ENCODE measurements at regions not wholly inside any gene's neighbourhood (a gene's known extent, or its start where the extent isn't known, plus 50 kb on each side); places are given as distances from the start of the nearest gene placed in this dataset.

DNA sequence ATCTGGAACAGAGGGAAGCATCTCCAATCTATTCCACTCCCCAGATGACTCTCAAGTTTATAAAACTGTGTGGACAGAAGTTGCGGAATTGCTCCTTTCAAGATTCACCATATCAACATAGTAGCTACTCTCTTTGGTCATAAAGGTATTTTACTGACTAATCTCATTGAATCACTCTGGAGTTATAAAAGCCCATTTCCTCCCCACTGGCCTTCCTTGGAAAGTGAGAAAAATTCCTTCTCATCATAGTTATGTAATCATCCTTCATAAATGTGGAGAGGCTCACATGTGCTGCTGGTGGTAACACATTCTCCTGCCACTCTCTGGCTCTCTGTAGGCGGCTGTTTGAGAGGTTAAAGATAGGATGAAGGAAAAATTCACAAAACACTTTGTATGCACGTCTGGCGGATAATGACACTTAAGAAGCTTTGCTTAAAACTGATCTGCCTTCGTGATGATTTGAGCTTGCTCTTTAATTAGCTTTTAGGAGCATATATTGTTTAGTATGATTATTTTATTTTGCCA lies 1034.0 kb upstream of the EEF2KMT start:
- TF ChIP-seq MXI1 (IDR thresholded peaks at IDR 0.05; ENCODE audit: borderline replicate concordance, low read depth, low read length) (no peak), POLR2A (IDR thresholded peaks at IDR 0.05; ENCODE audit: low read depth, low read length) (no peak), RFX5 (IDR thresholded peaks at IDR 0.05; ENCODE audit: low read depth, low read length) (no peak), RAD21 (IDR thresholded peaks at IDR 0.05; ENCODE audit: low read length) (no peak), CEBPB (IDR thresholded peaks at IDR 0.05; ENCODE audit: low read depth, low read length) (no peak), ELK1 (IDR thresholded peaks at IDR 0.05; ENCODE audit: borderline replicate concordance, low read depth, low read length) (no peak), MAZ (IDR thresholded peaks at IDR 0.05; ENCODE audit: borderline replicate concordance, low read depth, low read length) (no peak), CHD1 (IDR thresholded peaks at IDR 0.05; ENCODE audit: low read depth, low read length) (no peak), BHLHE40 (IDR thresholded peaks at IDR 0.05; ENCODE audit: low read depth, low read length) (no peak)
- TF ChIP-seq, protein P1, sequence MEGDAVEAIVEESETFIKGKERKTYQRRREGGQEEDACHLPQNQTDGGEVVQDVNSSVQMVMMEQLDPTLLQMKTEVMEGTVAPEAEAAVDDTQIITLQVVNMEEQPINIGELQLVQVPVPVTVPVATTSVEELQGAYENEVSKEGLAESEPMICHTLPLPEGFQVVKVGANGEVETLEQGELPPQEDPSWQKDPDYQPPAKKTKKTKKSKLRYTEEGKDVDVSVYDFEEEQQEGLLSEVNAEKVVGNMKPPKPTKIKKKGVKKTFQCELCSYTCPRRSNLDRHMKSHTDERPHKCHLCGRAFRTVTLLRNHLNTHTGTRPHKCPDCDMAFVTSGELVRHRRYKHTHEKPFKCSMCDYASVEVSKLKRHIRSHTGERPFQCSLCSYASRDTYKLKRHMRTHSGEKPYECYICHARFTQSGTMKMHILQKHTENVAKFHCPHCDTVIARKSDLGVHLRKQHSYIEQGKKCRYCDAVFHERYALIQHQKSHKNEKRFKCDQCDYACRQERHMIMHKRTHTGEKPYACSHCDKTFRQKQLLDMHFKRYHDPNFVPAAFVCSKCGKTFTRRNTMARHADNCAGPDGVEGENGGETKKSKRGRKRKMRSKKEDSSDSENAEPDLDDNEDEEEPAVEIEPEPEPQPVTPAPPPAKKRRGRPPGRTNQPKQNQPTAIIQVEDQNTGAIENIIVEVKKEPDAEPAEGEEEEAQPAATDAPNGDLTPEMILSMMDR (conservative IDR thresholded peaks at IDR 0.05; ENCODE audit: low read depth, low read length): no peak
- TF ChIP-seq, protein P2, sequence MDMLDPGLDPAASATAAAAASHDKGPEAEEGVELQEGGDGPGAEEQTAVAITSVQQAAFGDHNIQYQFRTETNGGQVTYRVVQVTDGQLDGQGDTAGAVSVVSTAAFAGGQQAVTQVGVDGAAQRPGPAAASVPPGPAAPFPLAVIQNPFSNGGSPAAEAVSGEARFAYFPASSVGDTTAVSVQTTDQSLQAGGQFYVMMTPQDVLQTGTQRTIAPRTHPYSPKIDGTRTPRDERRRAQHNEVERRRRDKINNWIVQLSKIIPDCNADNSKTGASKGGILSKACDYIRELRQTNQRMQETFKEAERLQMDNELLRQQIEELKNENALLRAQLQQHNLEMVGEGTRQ (IDR thresholded peaks at IDR 0.05; ENCODE audit: low read depth, low read length): no peak
